ENCODE measurements at regions not wholly inside any gene's neighbourhood (a gene's known extent, or its start where the extent isn't known, plus 50 kb on each side); places are given as distances from the start of the nearest gene placed in this dataset.

DNA sequence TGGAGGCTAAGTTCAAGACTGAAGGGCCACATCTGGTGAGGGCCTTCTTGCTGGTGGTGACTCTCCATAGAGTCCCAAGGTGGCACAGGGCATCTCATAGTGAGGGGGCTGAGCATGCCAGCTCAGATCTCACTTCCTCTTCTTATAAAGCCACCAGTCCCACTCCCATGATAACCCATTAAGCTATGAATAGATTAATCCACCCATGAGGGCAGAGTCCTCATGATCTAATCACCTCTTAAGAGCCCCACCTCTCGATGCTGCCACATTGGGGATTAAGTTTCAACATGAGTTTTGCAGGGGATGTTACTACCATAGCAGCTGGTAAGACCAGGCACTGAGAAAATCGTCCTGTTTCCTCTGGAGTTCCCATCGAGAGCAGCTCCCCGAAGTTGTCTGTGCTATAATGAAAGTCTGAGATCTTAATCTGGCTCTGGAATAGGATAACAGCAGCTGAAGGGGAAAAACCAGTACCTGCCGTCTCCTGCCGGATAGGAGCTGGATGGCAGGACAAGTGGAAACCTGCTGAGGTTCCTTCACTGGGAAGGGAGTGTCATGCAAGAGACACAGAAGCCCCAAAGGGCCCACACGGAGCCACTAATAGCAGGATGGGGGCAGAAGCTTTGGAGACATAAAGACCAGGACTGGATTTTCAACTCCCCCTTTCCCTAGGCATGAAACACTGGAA lies 79.5 kb upstream of the EPHB3 start:
- Histone ChIP-seq H3K9me3 (ENCODE audit: control insufficient read depth, insufficient read depth, low read length) (no peaks in the 10 kb centered on the region), H3K36me3 (ENCODE audit: control insufficient read depth, low read length) (no peaks in the 10 kb centered on the region), H3K9me2 (replicated peaks; ENCODE audit: control insufficient read depth, low read length) (no peaks in the 10 kb centered on the region), H3K4me3 (ENCODE audit: low read length) (no peak overlapping the region), H3K27me3 (ENCODE audit: control insufficient read depth, low read length) (peaks cover 13% of the 10 kb centered on the region), H3F3A (ENCODE audit: control insufficient read depth, insufficient read depth) (no peaks in the 10 kb centered on the region), H3K27ac (ENCODE audit: low read depth, low read length) (no peak overlapping the region), H3K4me1 (ENCODE audit: control insufficient read depth, low read length) (no peaks in the 10 kb centered on the region), H3K4me2 (ENCODE audit: low read length) (no peak overlapping the region), H4K20me1 (ENCODE audit: control insufficient read depth, insufficient read depth, low read depth, low read length) (no peaks in the 10 kb centered on the region), H3K79me2 (ENCODE audit: control insufficient read depth, low read length) (no peaks in the 10 kb centered on the region)
- TF ChIP-seq, protein P1, sequence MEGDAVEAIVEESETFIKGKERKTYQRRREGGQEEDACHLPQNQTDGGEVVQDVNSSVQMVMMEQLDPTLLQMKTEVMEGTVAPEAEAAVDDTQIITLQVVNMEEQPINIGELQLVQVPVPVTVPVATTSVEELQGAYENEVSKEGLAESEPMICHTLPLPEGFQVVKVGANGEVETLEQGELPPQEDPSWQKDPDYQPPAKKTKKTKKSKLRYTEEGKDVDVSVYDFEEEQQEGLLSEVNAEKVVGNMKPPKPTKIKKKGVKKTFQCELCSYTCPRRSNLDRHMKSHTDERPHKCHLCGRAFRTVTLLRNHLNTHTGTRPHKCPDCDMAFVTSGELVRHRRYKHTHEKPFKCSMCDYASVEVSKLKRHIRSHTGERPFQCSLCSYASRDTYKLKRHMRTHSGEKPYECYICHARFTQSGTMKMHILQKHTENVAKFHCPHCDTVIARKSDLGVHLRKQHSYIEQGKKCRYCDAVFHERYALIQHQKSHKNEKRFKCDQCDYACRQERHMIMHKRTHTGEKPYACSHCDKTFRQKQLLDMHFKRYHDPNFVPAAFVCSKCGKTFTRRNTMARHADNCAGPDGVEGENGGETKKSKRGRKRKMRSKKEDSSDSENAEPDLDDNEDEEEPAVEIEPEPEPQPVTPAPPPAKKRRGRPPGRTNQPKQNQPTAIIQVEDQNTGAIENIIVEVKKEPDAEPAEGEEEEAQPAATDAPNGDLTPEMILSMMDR (IDR thresholded peaks at IDR 0.05; ENCODE audit: low read depth, low read length, poor library complexity, severe bottlenecking) = no peak
- TF ChIP-seq EZH2phosphoT487 (IDR thresholded peaks at IDR 0.05; ENCODE audit: borderline replicate concordance, low read length) = no peak

GRCh38 chr3:184485241-184485640 lies 76.3 kb upstream of the EPHB3 start:
- Histone ChIP-seq H3K4me2 (ENCODE audit: low read length) (no peak overlapping the region), H4K20me1 (ENCODE audit: control insufficient read depth, insufficient read depth, low read depth, low read length) (no peaks in the 10 kb centered on the region), H3K79me2 (ENCODE audit: control insufficient read depth, low read length) (no peaks in the 10 kb centered on the region), H3K4me1 (ENCODE audit: control insufficient read depth, low read length) (no peaks in the 10 kb centered on the region), H3K9me3 (ENCODE audit: control insufficient read depth, insufficient read depth, low read length) (no peaks in the 10 kb centered on the region), H3K4me3 (ENCODE audit: low read length) (no peak overlapping the region), H3K36me3 (ENCODE audit: control insufficient read depth, low read length) (no peaks in the 10 kb centered on the region), H3K27ac (ENCODE audit: low read depth, low read length) (no peak overlapping the region), H3K9me2 (replicated peaks; ENCODE audit: control insufficient read depth, low read length) (no peaks in the 10 kb centered on the region), H3F3A (ENCODE audit: control insufficient read depth, insufficient read depth) (no peaks in the 10 kb centered on the region), H3K27me3 (ENCODE audit: control insufficient read depth, low read length) (peaks cover 2% of the 10 kb centered on the region; the same call in 1 of the 2 replicates)
- TF ChIP-seq, protein P1 (IDR thresholded peaks at IDR 0.05; ENCODE audit: low read depth, low read length, poor library complexity, severe bottlenecking) = no peak
- TF ChIP-seq EZH2phosphoT487 (IDR thresholded peaks at IDR 0.05; ENCODE audit: borderline replicate concordance, low read length) = no peak

GRCh38 chr3:184485906-184486305 lies 75.7 kb upstream of the EPHB3 start:
- TF ChIP-seq EZH2phosphoT487 (IDR thresholded peaks at IDR 0.05; ENCODE audit: borderline replicate concordance, low read length) = no peak
- TF ChIP-seq, protein P1 (IDR thresholded peaks at IDR 0.05; ENCODE audit: low read depth, low read length, poor library complexity, severe bottlenecking) = no peak
- H3K27ac ChIP-seq (ENCODE audit: low read depth, low read length) = no peak overlapping the region
- H3K79me2 ChIP-seq (ENCODE audit: control insufficient read depth, low read length) = no peaks in the 10 kb centered on the region
- no peaks in the 10 kb centered on the region for H4K20me1 ChIP-seq (ENCODE audit: control insufficient read depth, insufficient read depth, low read depth, low read length)
- H3K9me2 ChIP-seq (replicated peaks; ENCODE audit: control insufficient read depth, low read length) = no peaks in the 10 kb centered on the region
- no peaks in the 10 kb centered on the region for H3K9me3 ChIP-seq (ENCODE audit: control insufficient read depth, insufficient read depth, low read length)
- H3K4me3 ChIP-seq (ENCODE audit: low read length) = no peak overlapping the region
- H3K4me2 ChIP-seq (ENCODE audit: low read length) = no peak overlapping the region
- H3K27me3 ChIP-seq (ENCODE audit: control insufficient read depth, low read length) = peaks cover 2% of the 10 kb centered on the region; the same call in 1 of the 2 replicates
- H3K4me1 ChIP-seq (ENCODE audit: control insufficient read depth, low read length) = no peaks in the 10 kb centered on the region
- no peaks in the 10 kb centered on the region for H3K36me3 ChIP-seq (ENCODE audit: control insufficient read depth, low read length)
- no peaks in the 10 kb centered on the region for H3F3A ChIP-seq (ENCODE audit: control insufficient read depth, insufficient read depth)
